Iris pigment epithelial cell (primary cell): ENCODE measurements at regions not wholly inside any gene's neighbourhood (a gene's known extent, or its start where the extent isn't known, plus 50 kb on each side); places are given as distances from the start of the nearest gene placed in this dataset.
"Not testable (repeated sequence)": the region's sequence is repeated elsewhere in the genome, so short reads cannot be mapped to it uniquely, and the experiment has no call there.

Experiments used
- DNase-seq: peaks from one replicate; pipeline ENCODE4 v3.0.0-alpha.2; 2011; ENCODE audit warnings: low read depth

- DNase-seq: no peak
Measured at GRCh38 chr10:3573498-3573897, 211.5 kb downstream of the KLF6 start.

- no peak for DNase-seq
Measured at GRCh38 chr10:3571310-3571825, 213.6 kb downstream of the KLF6 start.

DNA sequence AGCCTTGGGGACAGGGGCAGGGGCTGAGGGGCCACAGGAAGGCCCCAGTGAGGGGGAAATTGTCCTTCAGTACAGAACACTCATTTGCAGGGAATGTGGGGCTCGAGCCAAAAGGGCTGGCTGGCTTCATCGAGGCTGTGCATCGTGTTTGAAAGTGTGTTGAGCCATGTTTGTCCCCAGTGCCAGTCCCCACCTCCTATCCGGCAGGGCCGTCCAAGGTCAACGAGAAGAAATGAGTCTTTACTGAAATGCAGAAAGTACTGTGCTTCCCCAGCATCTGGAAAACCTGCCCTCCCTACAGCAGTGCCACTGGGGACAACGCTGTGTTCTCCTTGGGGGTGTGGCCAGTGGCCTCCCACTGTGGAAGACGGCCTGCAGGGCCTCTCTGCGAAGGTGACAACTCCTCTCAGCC, 214.1 kb downstream of the KLF6 start:
- DNase-seq: peak; percentile 16

DNA sequence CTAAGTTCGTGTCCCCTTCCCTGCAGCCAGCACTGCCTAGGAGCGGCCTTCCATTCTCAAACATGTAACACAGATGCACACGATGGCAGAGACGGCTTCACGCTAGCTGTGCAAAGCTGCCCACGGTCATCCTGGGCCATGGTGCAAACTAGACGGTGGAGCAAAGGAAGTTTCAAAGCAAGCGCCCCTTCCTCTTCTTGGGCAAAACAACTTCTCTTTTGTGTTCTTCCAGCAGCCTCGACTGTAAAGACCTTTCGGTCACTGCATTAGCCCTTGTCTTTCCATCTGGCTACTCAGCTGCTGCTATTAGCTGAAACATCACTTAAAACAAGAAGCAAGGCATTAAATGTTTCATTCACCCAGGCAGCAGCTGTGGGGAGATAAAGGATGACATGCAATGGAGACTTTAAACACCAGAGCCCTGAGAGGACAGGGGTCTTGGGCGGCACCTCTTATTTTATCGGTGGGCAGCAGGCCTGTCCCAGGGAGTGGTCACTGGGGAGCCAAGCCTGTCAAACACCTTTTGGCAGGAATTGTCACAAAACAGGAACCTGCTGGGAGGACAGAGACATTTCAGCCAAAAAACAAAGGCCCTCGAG, 214.8 kb downstream of the KLF6 start:
- no peak for DNase-seq

DNA sequence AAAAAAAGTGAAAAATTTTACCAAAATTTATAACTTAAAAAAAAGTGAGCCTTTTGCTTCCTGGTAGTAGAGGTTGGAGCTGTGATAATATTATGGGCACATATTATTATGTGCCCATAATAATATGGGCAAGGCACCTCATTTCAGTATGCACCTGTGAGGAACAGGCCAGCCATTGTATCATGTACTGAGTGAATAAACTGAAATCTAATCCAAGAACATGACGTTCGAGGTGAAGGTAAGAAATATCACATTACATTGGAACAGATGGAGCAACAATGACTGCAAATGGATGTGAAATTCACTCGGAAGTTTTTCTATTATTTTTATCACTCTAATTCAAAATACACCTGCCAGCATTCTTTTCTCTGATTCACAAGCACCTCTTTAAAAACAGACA, 216.0 kb downstream of the KLF6 start:
- no peak for DNase-seq

GRCh38 chr10:3568392-3568791, 216.6 kb downstream of the KLF6 start:
- no peak for DNase-seq

- DNase-seq: no peak
Measured at GRCh38 chr10:3567291-3567963, 217.6 kb downstream of the KLF6 start.

GRCh38 chr10:3566627-3567026, 218.4 kb downstream of the KLF6 start:
- peak; percentile 3 for DNase-seq

- DNase-seq: peak; percentile 28
Measured at GRCh38 chr10:3564346-3565002, 220.5 kb downstream of the KLF6 start.

DNA sequence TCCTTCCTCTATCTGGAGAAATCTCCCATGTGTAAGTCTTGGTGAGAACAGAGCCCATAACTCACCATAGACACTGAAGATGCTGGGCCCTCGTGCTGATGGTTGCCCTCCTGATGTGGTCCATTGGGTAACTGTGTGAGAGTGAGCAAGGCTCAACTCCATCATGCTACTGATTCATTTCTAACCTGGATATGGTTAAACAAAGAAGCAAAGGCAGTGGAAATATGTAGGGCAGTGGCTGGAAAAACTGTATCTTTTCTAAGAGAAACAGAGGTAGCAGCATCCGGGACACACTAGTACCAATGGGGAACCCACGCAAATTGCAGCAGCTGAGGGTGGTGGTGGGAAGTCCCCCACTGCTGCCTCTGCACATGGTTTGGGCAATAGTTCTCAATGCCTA, 221.7 kb downstream of the KLF6 start:
- no peak for DNase-seq

DNA sequence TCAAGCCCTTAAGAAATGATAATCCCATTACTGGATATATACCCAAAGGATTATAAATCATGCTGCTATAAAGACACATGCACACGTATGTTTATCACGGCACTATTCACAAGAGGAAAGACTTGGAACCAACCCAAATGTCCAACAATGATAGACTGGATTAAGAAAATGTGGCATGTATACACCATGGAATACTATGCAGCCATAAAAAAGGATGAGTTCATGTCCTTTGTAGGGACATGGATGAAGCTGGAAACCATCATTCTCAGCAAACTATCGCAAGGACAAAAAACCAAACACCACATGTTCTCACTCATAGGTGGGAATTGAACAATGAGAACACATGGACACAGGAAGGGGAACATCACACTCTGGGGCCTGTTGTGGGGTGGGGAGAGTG, 224.4 kb downstream of the KLF6 start:
- not testable (repeated sequence) for DNase-seq

GRCh38 chr10:3559527-3559926, 225.5 kb downstream of the KLF6 start:
- no peak for DNase-seq

- DNase-seq: no peak
Measured at GRCh38 chr10:3559011-3559410, 226.0 kb downstream of the KLF6 start.

- peak; percentile 49 for DNase-seq
Measured at GRCh38 chr10:3556191-3557017, 228.6 kb downstream of the KLF6 start.

- DNase-seq: no peak
Measured at GRCh38 chr10:3554121-3554522, 230.9 kb downstream of the KLF6 start.

- no peak for DNase-seq
Measured at GRCh38 chr10:3552281-3552680, 232.7 kb downstream of the KLF6 start.

DNA sequence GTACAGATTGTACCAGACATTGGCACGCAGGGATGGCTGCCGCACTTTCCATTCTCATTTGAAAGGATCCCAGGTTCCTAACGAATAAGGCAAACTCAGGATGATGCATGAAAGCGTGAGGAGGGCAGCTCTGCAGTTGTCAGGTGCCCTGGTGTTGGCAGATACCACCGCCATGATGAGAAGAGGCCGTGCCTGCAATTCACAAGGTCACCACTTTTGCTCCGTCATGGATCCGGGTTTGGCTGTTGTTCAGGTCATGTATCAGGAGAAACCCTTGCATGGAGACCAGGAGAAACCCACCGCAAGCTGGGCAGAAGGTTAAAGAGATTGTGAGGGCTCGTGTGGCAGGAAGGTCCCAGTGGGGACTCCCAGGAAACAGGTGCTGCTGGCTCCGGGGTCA, 233.2 kb downstream of the KLF6 start:
- DNase-seq: no peak

DNA sequence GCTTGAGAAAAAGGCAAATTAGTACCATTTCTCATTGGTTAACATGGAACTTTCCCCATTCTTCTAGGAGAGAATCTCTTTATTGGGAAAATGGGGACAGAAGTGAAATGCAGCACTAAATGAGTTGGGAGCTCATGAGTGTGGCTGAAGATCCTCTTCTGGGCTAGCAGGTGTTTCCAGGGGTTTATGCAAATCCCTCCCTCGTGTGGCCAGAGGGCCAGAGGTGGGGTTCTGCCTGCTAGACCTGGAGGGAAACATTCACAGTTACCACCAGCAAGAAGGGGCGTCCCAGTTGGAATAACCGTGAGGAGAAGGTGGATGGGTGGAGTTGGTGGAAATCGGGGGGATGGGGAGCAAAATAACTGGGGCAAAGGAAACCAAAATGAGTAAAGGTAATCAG, 235.9 kb downstream of the KLF6 start:
- no peak for DNase-seq

DNA sequence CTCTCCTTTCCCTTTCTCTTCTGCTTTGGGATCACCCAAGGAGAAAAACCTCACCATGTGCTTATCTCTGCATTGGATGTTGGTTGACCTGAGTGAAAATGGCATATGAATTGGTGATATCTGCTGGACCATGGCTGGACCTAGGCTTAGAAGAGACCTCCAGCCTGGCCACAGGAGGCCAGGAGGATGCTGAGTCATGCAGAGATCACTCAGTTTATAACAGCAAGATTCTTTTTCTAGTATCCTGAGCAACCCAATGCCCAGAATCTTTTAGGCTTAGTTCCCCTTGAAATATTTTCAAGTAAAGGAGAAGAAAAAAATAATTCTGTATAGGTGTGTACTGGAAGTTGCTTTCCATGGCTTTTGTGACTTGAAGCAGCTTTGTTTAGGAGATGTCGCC, 236.3 kb downstream of the KLF6 start:
- DNase-seq: peak; percentile 59

GRCh38 chr10:3548076-3548475, 236.9 kb downstream of the KLF6 start:
- no peak for DNase-seq

DNA sequence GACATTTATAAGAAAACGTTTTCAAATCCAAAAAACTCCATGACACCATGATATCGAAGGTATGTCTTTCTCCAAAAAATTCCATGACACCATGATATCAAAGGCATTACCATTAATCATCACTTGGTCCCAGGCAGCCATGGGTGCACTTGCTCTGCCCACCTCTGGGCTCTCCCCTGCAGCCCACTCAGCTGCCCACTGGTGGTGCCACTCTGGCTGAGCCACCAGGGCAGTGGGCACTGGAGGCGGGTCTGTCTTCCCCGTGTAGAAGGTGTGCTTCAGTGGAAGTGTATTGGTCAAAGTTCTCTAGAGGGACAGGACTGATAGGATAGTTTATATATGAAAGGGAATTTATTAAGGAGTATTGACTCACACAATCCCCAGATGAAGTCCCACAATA, 240.4 kb downstream of the KLF6 start:
- no peak for DNase-seq

GRCh38 chr10:3542185-3542611, 242.8 kb downstream of the KLF6 start:
- DNase-seq: peak; percentile 66
